Stimulated activated CD4-positive, alpha-beta T cell treated with anti-CD3 and anti-CD28 coated beads, Interleukin-4, amount 100 ng/mL, for 24 hours (primary cell): ENCODE measurements at regions not wholly inside any gene's neighbourhood (a gene's known extent, or its start where the extent isn't known, plus 50 kb on each side); places are given as distances from the start of the nearest gene placed in this dataset.
"Not testable (repeated sequence)": the region's sequence is repeated elsewhere in the genome, so short reads cannot be mapped to it uniquely, and the experiment has no call there.

ENCODE experiments used
- DNase-seq: peaks from one replicate; pipeline ENCODE4 v3.0.0-alpha.2; 2020

- DNase-seq = no peak
Measured at GRCh38 chr4:26181616-26182015, 139.2 kb upstream of the RBPJ start.

- no peak for DNase-seq
Measured at GRCh38 chr4:26183017-26183416, 137.8 kb upstream of the RBPJ start.

GRCh38 chr4:26185436-26185835 is 135.4 kb upstream of the RBPJ start:
- DNase-seq = no peak

- DNase-seq = no peak
Measured at GRCh38 chr4:26191353-26191752, 129.5 kb upstream of the RBPJ start.

GRCh38 chr4:26192899-26193869 is 127.6 kb upstream of the RBPJ start:
- peak; percentile 38 for DNase-seq

- DNase-seq = no peak
Measured at GRCh38 chr4:26194764-26195163, 126.0 kb upstream of the RBPJ start.

- DNase-seq = no peak
Measured at GRCh38 chr4:26196567-26196966, 124.2 kb upstream of the RBPJ start.

- peak; percentile 77 for DNase-seq
Measured at GRCh38 chr4:26197018-26197779, 123.6 kb upstream of the RBPJ start.

- not testable (repeated sequence) for DNase-seq
Measured at GRCh38 chr4:26198931-26199330, 121.9 kb upstream of the RBPJ start.

GRCh38 chr4:26199596-26199995 is 121.2 kb upstream of the RBPJ start:
- DNase-seq = no peak

GRCh38 chr4:26201120-26201519 is 119.7 kb upstream of the RBPJ start:
- DNase-seq = no peak

- DNase-seq = no peak
Measured at GRCh38 chr4:26204249-26204825, 116.5 kb upstream of the RBPJ start.

GRCh38 chr4:26204911-26205370 is 115.9 kb upstream of the RBPJ start:
- no peak for DNase-seq

- no peak for DNase-seq
Measured at GRCh38 chr4:26206339-26206738, 114.5 kb upstream of the RBPJ start.

GRCh38 chr4:26206999-26207398 is 113.8 kb upstream of the RBPJ start:
- no peak for DNase-seq

- DNase-seq = no peak
Measured at GRCh38 chr4:26207631-26208030, 113.2 kb upstream of the RBPJ start.

GRCh38 chr4:26208237-26208994 is 112.4 kb upstream of the RBPJ start:
- DNase-seq = no peak

GRCh38 chr4:26209378-26209777 is 111.4 kb upstream of the RBPJ start:
- DNase-seq = not testable (repeated sequence)

GRCh38 chr4:26212528-26212927 is 108.3 kb upstream of the RBPJ start:
- DNase-seq = no peak

GRCh38 chr4:26213317-26213716 is 107.5 kb upstream of the RBPJ start:
- DNase-seq = no peak

GRCh38 chr4:26214994-26215393 is 105.8 kb upstream of the RBPJ start:
- DNase-seq = no peak

- DNase-seq = no peak
Measured at GRCh38 chr4:26215725-26216124, 105.1 kb upstream of the RBPJ start.

GRCh38 chr4:26217481-26217880 is 103.3 kb upstream of the RBPJ start:
- no peak for DNase-seq
